Right renal cortex interstitium (tissue), 3 donors: ENCODE measurements at regions not wholly inside any gene's neighbourhood (a gene's known extent, or its start where the extent isn't known, plus 50 kb on each side); places are given as distances from the start of the nearest gene placed in this dataset.
"Not testable (repeated sequence)": the region's sequence is repeated elsewhere in the genome, so short reads cannot be mapped to it uniquely, and the experiment has no call there.

Experiments used
- DNase-seq, 3 donors: peaks; one replicate each; pipeline ENCODE4 v3.0.0-alpha.2; 2013; ENCODE audit warnings: low read depth in 3 of 3, low spot score in 2 of 3

GRCh38 chr3:127520993-127521392 lies 69.5 kb downstream of the TPRA1 start:
- DNase-seq, result no peak

- DNase-seq, result no peak
Measured at GRCh38 chr3:127518456-127519081, 72.0 kb downstream of the TPRA1 start.

- no peak for DNase-seq
Measured at GRCh38 chr3:127512256-127512655, 78.3 kb downstream of the TPRA1 start.

GRCh38 chr3:127501177-127501576 lies 89.4 kb downstream of the TPRA1 start:
- no peak for DNase-seq

- DNase-seq, result no peak
Measured at GRCh38 chr3:127497676-127498075, 92.9 kb downstream of the TPRA1 start.

- DNase-seq, result no peak
Measured at GRCh38 chr3:127497166-127497565, 93.4 kb downstream of the TPRA1 start.

- no peak for DNase-seq
Measured at GRCh38 chr3:127495821-127496655, 94.5 kb downstream of the TPRA1 start.

- no peak for DNase-seq
Measured at GRCh38 chr3:127493924-127494646, 96.4 kb downstream of the TPRA1 start.

- DNase-seq, result no peak
Measured at GRCh38 chr3:127492426-127492825, 98.1 kb downstream of the TPRA1 start.

GRCh38 chr3:127491909-127492308 lies 98.6 kb downstream of the TPRA1 start:
- DNase-seq, result no peak

- no peak for DNase-seq
Measured at GRCh38 chr3:127491323-127491722, 99.2 kb downstream of the TPRA1 start.

- not testable (repeated sequence) for DNase-seq
Measured at GRCh38 chr3:127491024-127491305, 99.6 kb downstream of the TPRA1 start.

GRCh38 chr3:127490271-127491023 lies 100.1 kb downstream of the TPRA1 start:
- DNase-seq, result no peak

- no peak for DNase-seq
Measured at GRCh38 chr3:127489357-127489756, 101.2 kb downstream of the TPRA1 start.

- DNase-seq, result no peak
Measured at GRCh38 chr3:127488740-127489139, 101.8 kb downstream of the TPRA1 start.

GRCh38 chr3:127488141-127488672 lies 102.3 kb downstream of the TPRA1 start:
- DNase-seq, result no peak

- no peak for DNase-seq
Measured at GRCh38 chr3:127487196-127487595, 103.3 kb downstream of the TPRA1 start.

- no peak for DNase-seq
Measured at GRCh38 chr3:127486321-127486944, 104.1 kb downstream of the TPRA1 start.

GRCh38 chr3:127485396-127486170 lies 105.0 kb downstream of the TPRA1 start:
- no peak for DNase-seq
